GM12878 (cell line): ENCODE measurements at regions not wholly inside any gene's neighbourhood (a gene's known extent, or its start where the extent isn't known, plus 50 kb on each side); places are given as distances from the start of the nearest gene placed in this dataset.

Source experiments
- ATAC-seq: fragments of 200-7000 bp; cut with Tn5 transposase; 3 replicates; pipeline ENCODE4 v1.9.1; 2020; ENCODE audit warnings: mild to moderate bottlenecking, moderate library complexity
- BruUV-seq: library from RNA; stranded (reverse); fragments of 400-500 nt; replicated peaks from 2 replicates; lab custom pipeline; 2021; lab: Mats Ljungman, UMichigan
- CTCF ChIA-PET: fragments of 300-600 bp; sonication (Branson Sonifier 250); formaldehyde crosslinking; extraction: SDS; loops from one replicate; lab custom pipeline; 2021; ENCODE audit warnings: inconsistent platforms; lab: Yijun Ruan, JAX
- POLR2A ChIA-PET: fragments of 350-600 bp; formaldehyde crosslinking; extraction: SDS; loops from one replicate; lab custom pipeline; 2021; ENCODE audit warnings: inconsistent platforms; lab: Charles Lee
- RAD21 ChIA-PET: fragments of 300-600 bp; sonication (Branson Sonifier 250); formaldehyde crosslinking; loops from one replicate; lab custom pipeline; 2023; ENCODE audit warnings: antibody characterized with exemption; ENCODE audit not compliant: unreplicated experiment; lab: Charles Lee
- SMC1A ChIA-PET: fragments of 300-600 bp; sonication (Branson Sonifier 250); formaldehyde crosslinking; loops from one replicate; lab custom pipeline; 2023; ENCODE audit not compliant: unreplicated experiment, uncharacterized antibody; lab: Charles Lee
- DNase-seq: peaks from one replicate; pipeline ENCODE4 v3.0.0-alpha.2; 2011; ENCODE audit warnings: low read depth, low spot score
- FAIRE-seq: peaks from 3 replicates; lab custom pipeline; 2011; peaks lifted over from hg19 to GRCh38; lab: Jason Lieb, UNC
- H2AFZ ChIP-seq: 2 replicates; pipeline ENCODE4 v1.6.0; 2011; ENCODE audit warnings: low read depth, low read length, control low read depth; ENCODE audit not compliant: control insufficient read depth
- H3K27ac ChIP-seq: 2 replicates; pipeline ENCODE4 v1.5.1; 2011; ENCODE audit warnings: control low read depth; ENCODE audit not compliant: control insufficient read depth, insufficient read depth
- H3K27me3 ChIP-seq, 2 experiments: replicated peaks in 1 of 2; 2 replicates each; pipeline versions ENCODE4 v1.6.0 to v1.6.1; 2011; ENCODE audit warnings: low read length in 1 of 2; ENCODE audit not compliant: control insufficient read depth in 2 of 2, insufficient read depth in 2 of 2
- H3K36me3 ChIP-seq, 2 experiments: 2 replicates each; pipeline ENCODE4 v1.5.1; 2011; ENCODE audit warnings: low read length in 1 of 2; ENCODE audit not compliant: control insufficient read depth in 2 of 2, insufficient read depth in 2 of 2
- H3K4me1 ChIP-seq: 2 replicates; pipeline ENCODE4 v1.6.1; 2011; ENCODE audit warnings: mild to moderate bottlenecking, low read length, moderate library complexity, mixed read lengths; ENCODE audit not compliant: control insufficient read depth, insufficient read depth
- H3K4me2 ChIP-seq: 2 replicates; pipeline ENCODE4 v1.6.0; 2011; ENCODE audit warnings: control low read depth; ENCODE audit not compliant: control insufficient read depth, insufficient read depth
- H3K4me3 ChIP-seq: fragments of 200-600 bp; sonication (generic); 2 replicates; pipeline ENCODE4 v1.5.1; 2016
- H3K79me2 ChIP-seq: 2 replicates; pipeline ENCODE4 v1.6.0; 2011; ENCODE audit warnings: low read length; ENCODE audit not compliant: control insufficient read depth, insufficient read depth
- H3K9ac ChIP-seq: 2 replicates; pipeline ENCODE4 v1.8.0; 2011; ENCODE audit warnings: low read length, control low read depth, mixed read lengths; ENCODE audit not compliant: control insufficient read depth, insufficient read depth
- H3K9me3 ChIP-seq: replicated peaks from 3 replicates; pipeline ENCODE4 v1.5.1; 2011; ENCODE audit warnings: mild to moderate bottlenecking, low read length; ENCODE audit not compliant: control insufficient read depth, insufficient read depth
- H4K20me1 ChIP-seq: 2 replicates; pipeline ENCODE4 v1.6.0; 2011; ENCODE audit not compliant: control insufficient read depth, insufficient read depth
- ASH2L ChIP-seq: fragments of 300-600, 200-600 bp; sonication (generic); IDR thresholded peaks from 2 replicates; pipeline ENCODE4 v1.6.1; 2017; ENCODE audit warnings: low read depth, mild to moderate bottlenecking, borderline replicate concordance
- ATF3 ChIP-seq: IDR thresholded peaks from 2 replicates; pipeline ENCODE4 v1.6.1; 2011; ENCODE audit warnings: low read depth, mild to moderate bottlenecking, low read length, moderate library complexity, borderline replicate concordance; ENCODE audit errors: extremely low read depth
- BCL3 ChIP-seq: IDR thresholded peaks from 2 replicates; pipeline ENCODE4 v1.6.1; 2011; ENCODE audit warnings: borderline replicate concordance, low read depth, mild to moderate bottlenecking, moderate library complexity, low read length; ENCODE audit not compliant: insufficient read depth, poor library complexity, severe bottlenecking
- CBX3 ChIP-seq: fragments of 200-600 bp; sonication (generic); IDR thresholded peaks from 2 replicates; pipeline ENCODE4 v1.6.1; 2016; ENCODE audit warnings: low read depth, borderline replicate concordance
- CEBPB ChIP-seq, 2 experiments: fragments of 150-350 bp in 1 of 2; IDR thresholded peaks; 2 replicates each; pipeline ENCODE4 v1.6.1; 2012 to 2014; ENCODE audit warnings: low read depth in 2 of 2, low read length in 2 of 2, borderline replicate concordance in 1 of 2, inconsistent platforms in 1 of 2
- CTCF ChIP-seq, 3 experiments: IDR thresholded peaks in 2 of 3; conservative IDR thresholded peaks in 1 of 3; 2 replicates each; pipeline ENCODE4 v1.5.1; 2011; ENCODE audit warnings: low read depth in 3 of 3, low read length in 3 of 3, mild to moderate bottlenecking in 3 of 3, control low read depth in 2 of 3, moderate library complexity in 2 of 3, inconsistent platforms in 1 of 3, mixed read lengths in 1 of 3; ENCODE audit not compliant: control insufficient read depth in 2 of 3, insufficient read depth in 1 of 3; ENCODE audit errors: extremely low read depth in 1 of 3
- HCFC1 ChIP-seq: fragments of 150-350 bp; IDR thresholded peaks from 2 replicates; pipeline ENCODE4 v1.6.1; 2014; ENCODE audit warnings: low read length
- KLF5 ChIP-seq: fragments of 450-650 bp; IDR thresholded peaks from 2 replicates; pipeline ENCODE4 v1.6.1; 2014; ENCODE audit warnings: mild to moderate bottlenecking; ENCODE audit not compliant: partially characterized antibody
- MEF2A ChIP-seq: IDR thresholded peaks from 2 replicates; pipeline ENCODE4 v1.6.1; 2011; ENCODE audit warnings: low read depth, mild to moderate bottlenecking, low read length, moderate library complexity; ENCODE audit not compliant: insufficient read depth
- MYB ChIP-seq: fragments of 150-350 bp; IDR thresholded peaks from 2 replicates; pipeline ENCODE4 v1.6.1; 2014; ENCODE audit warnings: mild to moderate bottlenecking, low read depth, low read length, borderline replicate concordance
- NFIC ChIP-seq: IDR thresholded peaks from 2 replicates; pipeline ENCODE4 v1.6.1; 2012; ENCODE audit warnings: low read depth, mild to moderate bottlenecking, inconsistent platforms, low read length, moderate library complexity
- PAX8 ChIP-seq: fragments of 450-650 bp; IDR thresholded peaks from 2 replicates; pipeline ENCODE4 v1.6.1; 2017; ENCODE audit warnings: mild to moderate bottlenecking, moderate library complexity
- SMC3 ChIP-seq: IDR thresholded peaks from 2 replicates; pipeline ENCODE4 v1.6.1; 2011; ENCODE audit warnings: low read length, improper control_type of control experiment, borderline replicate concordance
- ZBTB33 ChIP-seq: fragments of 450-650 bp; IDR thresholded peaks from 2 replicates; pipeline ENCODE4 v1.6.1; 2017; ENCODE audit warnings: mild to moderate bottlenecking
- ZNF622 ChIP-seq: fragments of 450-650 bp; IDR thresholded peaks from 2 replicates; pipeline ENCODE4 v1.6.1; 2017; ENCODE audit warnings: mild to moderate bottlenecking, inconsistent platforms
- ZZZ3 ChIP-seq: IDR thresholded peaks from 2 replicates; pipeline ENCODE4 v1.6.1; 2011; ENCODE audit warnings: low read depth; ENCODE audit not compliant: control insufficient read depth, insufficient read length
- WGBS: methylation state at CpG from one replicate; pipeline ENCODE4 v1.1.6; 2016; ENCODE audit warnings: low lambda C conversion rate; ENCODE audit not compliant: insufficient replicate concordance, insufficient coverage; ENCODE audit errors: missing lambda C conversion rate; 5-methylcytosine and 5-hydroxymethylcytosine counted together
- in situ Hi-C: fragments of 300-500 bp; cut with MboI; formaldehyde crosslinking; loops from 9 replicates; pipeline ENCODE4 v1.14.3; 2018; ENCODE audit warnings: mixed read lengths
- intact Hi-C: fragments of 100-400 bp; cut with micrococcal nuclease; formaldehyde crosslinking; loops from one replicate; pipeline ENCODE4 v1.14.2; 2022; ENCODE audit not compliant: unreplicated experiment

- H3K4me2 ChIP-seq = no peak overlapping the region
- H3K9me3 ChIP-seq = no peaks in the 10 kb centered on the region
- RAD21 ChIA-PET = no interaction called here
- ATAC-seq = no peak
- no peaks in the 10 kb centered on the region for H4K20me1 ChIP-seq
- H3K4me3 ChIP-seq = no peak overlapping the region
- in situ Hi-C loops (no loop called here), intact Hi-C loops (no loop called here)
- no peak for FAIRE-seq
- H3K79me2 ChIP-seq = no peaks in the 10 kb centered on the region
- POLR2A ChIA-PET = no interaction called here
- no peaks in the 10 kb centered on the region for H3K4me1 ChIP-seq
- TF ChIP-seq ZZZ3 (no peak), NFIC (no peak), BCL3 (no peak), MYB (no peak), ZBTB33 (no peak), ZNF622 (no peak), CTCF (IDR thresholded peaks at IDR 0.05 in 2 of 3, conservative IDR thresholded peaks at IDR 0.05 in 1 of 3; ENCODE audit: control insufficient read depth in 2 of 3, extremely low read depth in 1 of 3, insufficient read depth in 1 of 3, low read depth in 3 of 3, low read length in 3 of 3) (no peak), CBX3 (no peak), ATF3 (no peak), KLF5 (no peak), PAX8 (no peak), SMC3 (no peak), MEF2A (no peak), HCFC1 (no peak), ASH2L (no peak), CEBPB (IDR thresholded peaks at IDR 0.05; ENCODE audit: borderline replicate concordance in 1 of 2, low read depth in 2 of 2, low read length in 2 of 2) (no peak)
- no TSS peak for BruUV-seq
- H3K36me3 ChIP-seq = no peaks in the 10 kb centered on the region
- H2AFZ ChIP-seq = no peak overlapping the region
- no peak overlapping the region for H3K27ac ChIP-seq
- no peak overlapping the region for H3K9ac ChIP-seq
- peaks cover 0 to 3% of the 10 kb centered on the region in 2 experiments; a peak in 1 of 4 replicates for H3K27me3 ChIP-seq
- CTCF ChIA-PET = interaction anchor here (0.7 kb wide), 1 partner anchor 205 kb away, joined by 3 read pairs; no protein-coding TSS in a partner anchor
- WGBS = 56% methylated on average over 8 of the region's 8 CpGs
- DNase-seq = no peak
- SMC1A ChIA-PET = no interaction called here
These were observed 336.5 kb upstream of the ADGRL2 start for GRCh38 chr1:81463936-81464837.
